Transverse colon (tissue), 3 donors: ENCODE measurements at regions not wholly inside any gene's neighbourhood (a gene's known extent, or its start where the extent isn't known, plus 50 kb on each side); places are given as distances from the start of the nearest gene placed in this dataset.
"Not testable (repeated sequence)": the region's sequence is repeated elsewhere in the genome, so short reads cannot be mapped to it uniquely, and the experiment has no call there.

Experiments used
- CTCF ChIP-seq, 5 experiments: fragments of 200-600 bp in 3 of 5; fragments of 450-650 bp in 2 of 5; sonication (generic) in 3 of 5; IDR thresholded peaks; 1 replicate in 2 of 5; 2 replicates in 3 of 5; pipeline ENCODE4 v1.5.1; 2016 to 2017; ENCODE audit warnings: antibody characterized with exemption in 5 of 5, inconsistent platforms in 3 of 5, mild to moderate bottlenecking in 2 of 5, moderate library complexity in 1 of 5
- EP300 ChIP-seq: sonication (generic); formaldehyde crosslinking; IDR thresholded peaks from one replicate; pipeline ENCODE4 v1.6.1; 2017; ENCODE audit warnings: antibody characterized with exemption, low read depth
- POLR2A ChIP-seq: fragments of 450-650 bp; IDR thresholded peaks from one replicate; pipeline ENCODE4 v1.6.1; 2016; ENCODE audit warnings: antibody characterized with exemption, mild to moderate bottlenecking, moderate library complexity

- not testable (repeated sequence) for TF ChIP-seq POLR2A; CTCF (IDR thresholded peaks at IDR 0.05); EP300
Observed at GRCh38 chr1:121009216-121010057, 119.9 kb downstream of the PPIAL4A start.
